ENCODE measurements at regions not wholly inside any gene's neighbourhood (a gene's known extent, or its start where the extent isn't known, plus 50 kb on each side); places are given as distances from the start of the nearest gene placed in this dataset.
"Not testable (repeated sequence)": the region's sequence is repeated elsewhere in the genome, so short reads cannot be mapped to it uniquely, and the experiment has no call there.

DNA sequence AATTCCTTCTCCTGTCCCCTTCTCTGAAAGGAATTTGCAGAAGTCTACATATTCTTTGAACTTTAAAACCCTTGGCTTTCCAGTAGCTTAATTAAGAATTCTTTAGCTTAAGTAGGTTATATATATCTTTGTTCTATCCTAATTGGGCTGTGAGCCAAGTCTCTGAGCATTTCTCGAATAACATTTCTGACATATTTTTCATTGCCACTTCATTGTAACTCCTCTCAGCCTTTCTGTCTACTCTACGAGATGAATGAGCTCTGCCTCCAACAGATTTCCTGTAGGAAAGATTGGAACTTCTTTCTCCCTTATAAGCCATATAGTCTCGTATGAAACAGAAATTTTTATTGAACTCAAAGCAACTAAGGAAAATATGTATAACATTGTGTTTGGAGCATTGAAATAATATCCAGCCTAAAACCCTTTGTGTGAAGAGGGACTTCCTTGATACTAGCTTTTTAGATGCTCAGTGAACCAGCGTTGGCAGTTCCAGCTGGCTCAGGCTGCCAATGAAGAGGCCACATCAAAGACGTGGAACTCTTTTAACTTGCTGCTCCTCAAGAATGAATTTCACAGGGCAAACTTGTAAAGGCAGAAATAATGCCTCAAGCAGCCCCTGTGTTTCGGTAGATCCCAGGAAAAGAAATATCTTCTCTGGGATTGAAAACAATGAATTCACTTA is 87.7 kb upstream of the NOX3 start:
- DNase-seq, result no peak

DNA sequence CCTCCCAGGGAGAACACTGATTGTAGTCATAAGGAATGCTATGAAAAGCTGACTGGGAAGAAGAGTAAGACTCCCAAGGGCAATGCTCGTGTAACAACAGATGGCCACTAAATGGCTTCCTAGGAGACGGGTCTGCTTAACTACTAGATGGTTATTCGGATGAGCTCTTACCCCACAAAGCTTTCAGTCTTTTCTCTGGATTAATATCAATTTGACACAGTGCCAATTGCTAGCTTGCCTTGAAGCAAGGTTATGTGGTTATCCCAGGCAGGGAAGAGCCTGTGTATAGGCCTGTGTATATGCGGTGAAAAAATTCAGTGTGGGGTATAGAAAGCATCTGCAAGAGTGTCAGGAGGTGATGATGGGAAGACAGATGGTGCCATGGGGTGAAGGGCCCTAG is 86.4 kb upstream of the NOX3 start:
- DNase-seq, result no peak

DNA sequence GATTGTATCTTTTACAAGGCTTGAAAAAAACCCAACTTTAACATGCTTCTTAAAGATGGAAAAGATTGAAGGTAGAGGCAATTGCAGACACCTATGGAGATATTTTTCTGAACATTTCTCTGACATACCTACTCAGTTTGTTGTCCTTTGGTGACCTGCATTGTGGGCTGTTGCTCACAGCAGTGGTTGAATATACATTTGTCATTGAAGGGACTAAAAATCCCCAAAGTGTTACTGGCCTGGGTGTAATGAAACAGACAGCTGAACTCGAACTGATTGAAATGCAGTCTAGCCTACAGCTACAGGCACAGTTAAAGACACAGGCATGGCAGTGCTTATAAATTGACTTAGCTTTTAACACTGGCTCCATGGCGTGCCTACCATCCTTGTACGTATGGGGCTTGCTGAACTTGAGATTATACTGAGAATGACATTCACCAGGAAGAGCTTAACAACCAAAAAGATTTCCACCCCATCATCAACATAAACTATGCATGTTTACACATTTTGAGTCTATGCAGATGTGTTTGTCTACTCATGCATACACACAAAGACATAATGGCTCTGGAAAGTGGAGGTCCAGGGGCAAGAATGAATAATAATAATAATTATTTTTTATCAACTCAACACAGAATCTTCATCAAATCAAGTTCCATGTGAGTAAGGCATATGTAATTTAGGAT is 83.2 kb upstream of the NOX3 start:
- DNase-seq, result no peak

DNA sequence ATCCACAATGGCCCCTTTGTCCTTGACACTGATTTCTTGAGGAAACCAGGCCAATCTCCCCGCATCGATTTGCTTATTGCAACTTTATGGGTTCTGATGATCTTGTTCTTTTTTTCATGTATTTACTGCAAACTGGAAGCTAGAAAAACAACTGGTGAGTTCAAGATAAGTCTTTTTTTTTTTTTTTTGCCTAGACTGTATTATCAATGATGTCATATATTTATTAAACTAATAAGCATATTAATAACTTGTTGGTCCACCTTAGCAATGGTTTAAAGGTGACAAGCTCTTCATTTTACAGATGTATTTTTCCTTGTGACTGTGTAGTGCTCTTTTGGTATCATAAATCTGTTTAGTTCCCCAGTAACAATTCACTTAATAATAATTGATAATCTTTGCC is 79.0 kb upstream of the NOX3 start:
- DNase-seq, result no peak

DNA sequence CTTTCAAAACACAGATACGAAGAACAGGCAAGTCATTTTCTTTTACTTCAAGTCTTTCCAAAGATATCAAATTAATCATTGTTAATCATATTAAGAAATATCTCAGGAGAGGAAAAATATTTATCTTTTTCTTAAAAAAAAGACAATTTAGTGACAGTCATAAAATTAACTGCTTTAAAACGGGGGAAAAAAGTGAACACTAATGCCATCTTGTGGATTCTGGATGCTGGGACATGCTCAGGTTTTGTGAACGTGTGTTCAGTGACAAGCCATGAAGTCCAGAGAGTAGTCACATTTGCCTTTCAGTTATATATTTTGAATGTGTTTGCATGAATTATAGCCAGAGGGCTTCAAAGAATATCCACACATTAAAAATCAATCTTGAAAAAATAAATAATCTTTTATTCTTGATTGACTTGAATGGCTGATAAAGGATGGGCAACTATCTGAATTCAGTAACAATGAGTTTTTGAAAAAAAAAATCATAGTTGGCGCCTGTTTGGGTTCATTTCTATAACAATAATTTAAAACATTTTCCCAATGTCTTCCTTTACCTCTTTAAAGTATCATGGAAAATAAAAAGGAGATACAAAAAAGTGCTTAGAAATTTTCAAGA is 74.7 kb upstream of the NOX3 start:
- peak; percentile 15 for DNase-seq

DNA sequence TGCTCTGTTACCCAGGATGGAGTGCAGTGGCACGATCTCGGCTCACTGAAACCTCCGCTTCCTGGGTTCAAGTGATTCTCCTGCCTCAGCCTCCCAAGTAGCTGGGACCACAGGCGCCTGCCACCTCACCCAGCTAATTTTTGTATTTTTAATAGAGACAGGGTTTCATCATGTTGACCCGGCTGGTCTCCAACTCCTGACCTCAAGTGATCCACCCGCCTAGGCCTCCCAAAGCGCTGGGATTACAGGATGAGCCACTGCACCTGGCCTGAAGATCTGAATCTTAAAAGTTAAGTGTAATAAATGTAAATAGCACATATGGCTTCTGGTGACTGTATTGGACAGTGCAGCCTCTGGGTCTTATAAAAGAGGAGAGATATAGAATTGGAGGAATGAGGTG is 74.2 kb upstream of the NOX3 start:
- not testable (repeated sequence) for DNase-seq

DNA sequence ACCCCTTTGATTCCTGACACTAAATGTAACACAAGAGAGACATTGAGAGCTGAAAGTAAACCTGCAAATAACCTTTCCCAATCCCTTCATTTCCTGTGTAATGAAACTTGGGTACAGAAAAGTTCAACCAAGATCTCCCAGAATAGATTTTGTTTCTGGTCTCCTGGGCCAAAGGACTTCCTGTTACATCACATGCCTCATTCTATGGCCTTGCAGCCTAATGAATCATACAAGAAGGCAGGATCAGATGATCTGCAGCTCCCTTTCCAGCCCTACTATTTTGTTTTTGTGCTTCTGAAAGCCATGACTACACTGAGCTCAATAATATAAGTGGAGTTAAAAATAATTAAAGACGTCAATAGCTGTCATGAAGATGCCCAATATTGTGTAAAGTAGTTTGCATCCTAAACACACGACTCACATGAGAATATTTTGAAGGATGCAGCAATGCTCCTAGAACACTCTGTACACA is 73.4 kb upstream of the NOX3 start:
- DNase-seq, result no peak

DNA sequence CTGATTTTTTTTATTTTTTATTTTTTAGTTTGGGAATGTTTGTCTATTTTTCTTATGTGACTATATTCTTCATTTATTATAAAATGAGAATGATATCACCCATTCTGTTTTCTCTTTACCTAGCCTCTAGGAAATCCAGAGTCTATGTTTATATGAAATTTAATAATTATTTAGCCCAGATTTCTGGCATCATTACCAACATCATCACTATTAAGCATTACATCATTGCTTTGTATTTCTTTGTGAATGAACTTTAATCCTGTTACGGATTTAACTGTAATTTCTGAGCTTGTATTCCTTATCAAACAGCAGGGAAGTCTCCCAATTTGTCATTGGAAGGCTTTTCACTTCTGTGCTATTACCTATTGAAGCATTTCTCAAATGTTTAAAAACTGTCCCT is 72.7 kb upstream of the NOX3 start:
- DNase-seq, result no peak

DNA sequence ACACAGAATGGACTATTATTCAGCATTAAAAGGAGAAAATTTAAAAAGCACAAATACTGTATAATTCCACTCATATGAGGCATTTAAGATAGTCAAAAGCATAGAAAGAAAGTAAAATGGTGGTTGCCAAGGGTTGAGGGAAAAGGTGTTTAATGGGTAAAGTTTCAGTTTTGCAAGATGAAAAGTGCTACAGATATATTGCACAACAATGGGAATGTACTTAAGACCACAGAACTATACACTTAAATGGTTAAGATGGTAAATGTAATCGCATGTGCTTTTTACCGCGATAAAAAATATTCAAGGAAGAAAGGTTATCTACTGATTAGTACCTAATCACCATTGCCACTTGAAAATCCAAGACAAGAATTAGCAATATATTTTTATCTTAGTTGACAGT is 71.8 kb upstream of the NOX3 start:
- DNase-seq, result no peak

DNA sequence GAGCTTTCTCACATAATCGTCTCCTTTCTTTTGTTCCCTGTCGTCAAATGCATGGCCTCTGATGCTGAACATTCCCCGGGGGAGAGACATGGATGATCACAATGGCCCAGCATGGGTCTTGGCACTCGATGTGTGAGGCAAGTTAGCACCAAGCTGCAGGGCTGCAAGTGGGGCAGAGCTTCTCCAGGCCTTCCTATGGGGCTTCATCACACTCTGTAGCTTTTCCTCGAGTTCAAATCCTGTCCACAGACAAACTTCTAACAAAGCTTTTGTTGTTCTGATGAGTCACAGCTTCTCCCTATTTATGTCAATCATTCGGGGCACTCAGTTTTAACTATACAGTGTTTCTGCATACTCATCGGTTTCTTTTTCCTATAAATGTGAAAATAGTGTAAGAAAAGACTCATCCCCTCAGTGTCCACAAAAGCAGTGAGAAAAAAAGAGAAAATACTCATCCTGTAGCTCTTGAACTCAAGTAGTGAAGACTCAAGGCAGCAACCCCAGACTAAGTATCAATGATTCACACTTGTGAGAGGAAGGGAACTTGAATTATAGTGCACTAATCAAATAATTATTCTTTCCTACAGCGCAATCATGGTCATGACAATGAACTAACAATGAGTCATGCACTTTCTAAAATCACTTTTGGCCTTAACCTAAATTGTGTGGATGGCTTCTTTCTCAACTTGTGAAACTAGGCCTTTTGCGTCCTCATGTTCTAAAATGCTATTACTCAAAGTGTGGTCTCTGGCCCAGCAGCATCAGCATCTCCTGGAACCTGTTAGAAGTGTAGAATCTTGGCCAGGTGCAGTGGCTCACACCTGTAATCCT is 68.4 kb upstream of the NOX3 start:
- DNase-seq, result no peak

DNA sequence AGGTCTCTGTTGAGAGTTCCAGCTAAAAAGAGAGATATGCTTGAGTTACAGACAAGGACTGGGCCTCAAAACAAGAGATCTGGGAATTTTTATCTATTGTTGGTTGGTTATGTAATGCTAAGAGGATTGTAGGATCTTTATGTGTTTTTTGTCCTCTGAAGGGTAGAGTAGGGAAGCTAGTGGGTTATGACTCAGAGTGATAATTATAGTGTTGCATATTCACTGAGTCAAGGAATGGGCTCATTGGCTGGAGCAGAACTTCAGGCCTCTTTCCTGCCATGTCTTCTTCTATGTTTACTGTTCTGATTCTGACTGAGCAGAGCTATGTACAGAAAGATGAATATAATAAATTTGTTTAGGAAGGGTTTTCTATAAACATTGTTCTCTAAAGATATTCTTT is 66.1 kb upstream of the NOX3 start:
- DNase-seq, result no peak

DNA sequence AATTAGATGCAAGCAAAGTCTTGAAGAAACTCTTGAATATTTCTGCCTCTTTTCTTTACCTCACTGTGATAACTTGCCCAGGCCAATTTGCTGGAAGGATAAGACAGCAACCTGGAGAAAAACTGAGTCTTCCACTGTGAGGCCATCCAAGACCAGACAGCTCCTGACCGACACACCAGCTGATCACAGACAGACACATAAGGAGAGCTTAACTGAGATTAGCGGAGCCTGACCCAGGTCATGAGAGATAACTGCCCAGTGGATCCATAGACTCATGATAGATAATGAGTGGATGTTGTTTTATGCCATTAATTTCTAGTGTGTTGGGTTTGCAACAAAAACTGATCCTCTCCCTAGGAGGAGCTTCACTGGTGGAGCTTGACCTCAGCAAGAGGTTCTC is 64.4 kb upstream of the NOX3 start:
- DNase-seq, result no peak

DNA sequence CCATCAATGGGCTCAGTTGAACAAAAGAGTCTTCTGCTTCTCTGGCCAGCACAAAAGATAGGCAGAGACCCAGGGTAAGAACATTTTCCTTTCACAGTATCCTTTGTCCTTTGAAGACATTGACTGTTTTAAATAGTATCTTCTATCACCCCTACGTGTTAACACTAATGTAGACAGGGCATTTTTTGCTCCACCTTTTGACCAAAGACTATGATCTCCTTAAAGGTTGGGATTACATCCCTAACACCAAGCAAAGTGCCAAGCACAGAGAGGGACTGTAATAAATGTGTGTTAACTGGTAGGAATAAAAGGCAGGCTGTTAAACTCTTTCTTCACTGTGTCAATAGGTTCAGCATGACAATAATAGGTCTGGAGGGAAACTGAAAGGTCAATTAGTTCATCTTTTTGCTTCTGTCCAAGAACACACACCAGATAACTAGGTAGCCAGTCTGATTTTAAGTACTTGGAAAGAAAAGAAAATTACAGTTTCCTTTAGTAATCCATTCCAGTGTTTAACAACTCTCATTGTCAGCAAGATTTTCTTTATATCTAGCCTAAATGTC is 63.6 kb upstream of the NOX3 start:
- DNase-seq, result no peak

DNA sequence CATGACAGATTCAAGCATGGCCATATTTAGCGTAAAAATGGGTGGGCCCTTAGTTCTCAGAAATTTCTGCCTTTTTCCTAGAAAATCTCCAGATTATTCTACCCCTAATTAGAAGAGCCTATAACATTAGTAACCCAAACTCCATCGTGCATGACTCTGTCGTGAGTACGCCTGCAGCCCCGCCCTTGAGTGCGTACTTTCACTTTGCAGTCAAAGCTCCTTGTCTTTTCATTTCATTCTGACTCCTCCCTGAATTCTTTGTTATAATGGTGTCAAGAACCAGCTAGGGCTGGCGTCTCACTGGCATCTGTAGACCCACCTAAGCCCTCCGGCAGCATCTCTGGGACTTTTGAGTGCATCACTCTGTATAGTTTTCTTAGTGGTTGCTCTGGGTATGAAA is 61.7 kb upstream of the NOX3 start:
- DNase-seq, result no peak

DNA sequence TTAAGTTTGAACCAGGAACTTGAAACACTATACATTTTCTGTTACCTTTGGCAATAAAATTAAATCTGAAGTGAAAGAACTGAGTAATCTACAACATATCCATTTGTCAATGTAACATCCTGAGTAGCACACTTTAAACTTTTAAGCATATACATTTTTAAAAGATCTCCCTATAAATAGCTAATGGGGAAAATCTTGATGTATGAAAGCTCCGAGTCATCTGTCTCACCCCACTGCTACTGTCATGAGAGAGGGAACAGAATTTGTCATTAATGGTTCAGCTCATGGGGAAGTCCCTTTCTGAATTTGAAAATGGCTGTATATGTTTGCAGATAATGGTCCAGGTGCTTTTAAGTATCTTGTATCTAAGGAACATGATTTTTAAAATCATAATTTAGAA is 55.2 kb upstream of the NOX3 start:
- no peak for DNase-seq

DNA sequence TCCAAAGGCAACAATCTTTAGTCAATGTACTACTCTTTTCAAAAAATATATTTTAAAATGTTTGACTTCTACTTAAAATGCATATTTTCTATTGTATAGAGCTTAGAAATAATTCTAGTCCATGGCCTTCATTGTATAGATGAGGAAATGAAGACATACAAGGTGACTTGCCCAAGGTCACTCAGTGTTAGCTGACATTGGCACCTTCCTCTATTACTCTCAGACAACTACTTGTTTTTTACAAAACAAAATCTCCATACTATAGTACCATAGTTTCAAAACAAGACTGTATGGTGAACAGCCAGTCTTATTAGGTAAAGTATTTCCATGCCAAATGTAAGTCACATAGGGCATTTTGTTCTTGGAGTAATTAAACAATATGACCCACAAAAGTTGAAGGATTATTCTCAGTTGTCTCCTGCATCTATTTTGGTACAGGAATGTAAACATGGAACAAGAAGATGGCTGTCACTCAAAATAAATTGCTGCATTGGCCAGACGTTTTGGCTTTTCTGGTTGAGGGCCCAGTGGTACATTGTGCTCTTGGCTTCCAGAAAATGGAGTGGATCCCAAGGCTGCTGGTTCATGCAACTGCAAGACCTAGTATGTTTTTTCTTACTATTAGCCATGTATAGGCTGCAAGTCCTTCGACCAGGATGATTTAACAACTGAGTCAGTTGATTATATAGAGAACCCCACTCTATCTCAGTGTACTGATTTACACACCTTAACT is 54.3 kb upstream of the NOX3 start:
- no peak for DNase-seq

DNA sequence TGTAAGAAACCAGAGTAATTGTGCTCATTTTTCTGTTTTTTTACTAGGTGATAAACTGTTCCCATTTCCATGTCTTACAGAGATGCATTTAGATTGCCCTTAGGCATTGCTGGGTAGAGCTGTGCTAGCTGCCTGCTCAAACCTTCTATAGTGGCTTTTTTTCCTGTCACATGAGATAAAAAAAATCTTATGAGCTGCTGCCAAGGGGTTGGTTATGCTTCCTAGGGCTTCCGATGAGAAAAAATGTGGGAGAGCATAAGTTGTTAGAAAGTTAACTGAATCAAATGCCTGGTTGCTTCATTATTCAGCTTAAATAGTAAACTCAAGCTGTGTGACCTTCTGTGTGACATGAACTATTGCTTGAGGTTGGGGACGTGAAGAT is 50.0 kb upstream of the NOX3 start:
- no peak for DNase-seq

All from CD4-positive, alpha-beta T cell treated with Interleukin-17A for 1 hour (primary cell).